Stimulated activated CD8-positive, alpha-beta memory T cell treated with anti-CD3 and anti-CD28 coated beads, Interleukin-7, amount 100 ng/mL, for 48 hours (primary cell): ENCODE measurements at regions not wholly inside any gene's neighbourhood (a gene's known extent, or its start where the extent isn't known, plus 50 kb on each side); places are given as distances from the start of the nearest gene placed in this dataset.
"Not testable (repeated sequence)": the region's sequence is repeated elsewhere in the genome, so short reads cannot be mapped to it uniquely, and the experiment has no call there.

Experiments
- DNase-seq, 2 donors: peaks; one replicate each; pipeline ENCODE4 v3.0.0-alpha.2; 2020; ENCODE audit warnings: low read depth in 1 of 2; ENCODE audit errors: extremely low read depth in 1 of 2

DNA sequence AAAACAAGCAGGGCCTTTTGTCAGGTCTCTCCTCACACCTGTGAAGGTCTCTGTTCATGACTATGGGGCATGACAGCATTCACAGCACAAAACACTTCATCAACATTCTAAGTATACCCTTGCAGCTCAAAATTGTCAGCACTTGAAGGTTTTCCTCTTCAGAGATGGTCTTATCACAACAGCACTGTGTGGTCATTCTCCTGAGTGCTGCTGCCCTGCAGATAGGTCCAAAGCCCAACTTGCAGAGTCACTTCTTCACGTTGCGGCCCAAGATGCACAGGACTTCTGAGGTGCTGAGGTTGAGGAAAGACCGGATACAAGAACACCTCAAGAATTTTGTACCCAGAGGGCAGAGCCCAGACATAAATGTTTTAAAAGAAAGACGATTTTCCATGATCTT is 574.5 kb downstream of the UQCRFS1 start:
- DNase-seq = no peak

DNA sequence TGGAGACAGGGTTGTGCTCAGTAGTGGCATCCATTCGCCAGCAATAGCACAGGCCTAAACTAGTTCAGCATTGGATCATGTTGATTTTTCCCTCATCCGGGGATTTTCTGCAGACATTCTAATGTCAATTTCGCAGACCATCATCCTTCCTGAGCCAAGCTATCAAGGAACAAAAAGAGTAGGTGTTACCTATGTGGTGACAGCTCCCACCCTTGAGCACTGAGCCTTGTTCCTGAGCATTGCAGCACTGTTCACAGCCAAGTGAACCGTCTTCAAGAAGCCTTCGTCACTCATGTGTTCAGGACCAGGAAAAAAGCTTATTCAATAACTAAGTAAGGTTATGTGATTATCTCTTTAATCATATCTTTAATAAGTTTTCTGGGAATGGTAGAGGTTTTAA is 576.2 kb downstream of the UQCRFS1 start:
- DNase-seq = no peak

DNA sequence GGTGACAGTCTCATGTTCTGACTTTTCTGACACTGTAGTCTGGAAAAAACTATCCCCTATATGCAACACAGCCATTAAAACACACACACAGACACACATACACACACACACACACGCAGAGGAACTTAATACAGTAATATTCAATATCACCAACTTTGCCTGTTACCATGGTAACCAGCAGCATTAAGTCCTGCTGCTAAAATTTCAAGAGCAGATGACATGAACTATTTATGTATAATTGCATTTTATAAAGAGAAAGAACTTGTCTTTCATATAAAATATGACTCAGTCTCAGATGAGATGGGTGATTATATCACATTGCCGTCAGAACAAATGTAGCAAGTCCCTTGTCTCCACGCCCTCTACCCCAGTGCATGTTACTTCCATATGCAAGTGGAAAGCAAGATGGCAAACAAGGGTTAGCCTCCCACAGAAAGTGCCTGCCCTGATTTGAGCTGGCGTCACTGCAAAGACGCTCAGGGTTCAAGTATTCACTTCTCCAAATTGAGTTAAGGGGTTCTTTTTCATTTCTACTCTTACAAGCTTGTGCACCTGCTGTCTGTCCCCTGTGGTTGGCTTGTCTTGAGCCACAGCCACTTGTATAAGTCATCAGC is 576.8 kb downstream of the UQCRFS1 start:
- DNase-seq = no peak

DNA sequence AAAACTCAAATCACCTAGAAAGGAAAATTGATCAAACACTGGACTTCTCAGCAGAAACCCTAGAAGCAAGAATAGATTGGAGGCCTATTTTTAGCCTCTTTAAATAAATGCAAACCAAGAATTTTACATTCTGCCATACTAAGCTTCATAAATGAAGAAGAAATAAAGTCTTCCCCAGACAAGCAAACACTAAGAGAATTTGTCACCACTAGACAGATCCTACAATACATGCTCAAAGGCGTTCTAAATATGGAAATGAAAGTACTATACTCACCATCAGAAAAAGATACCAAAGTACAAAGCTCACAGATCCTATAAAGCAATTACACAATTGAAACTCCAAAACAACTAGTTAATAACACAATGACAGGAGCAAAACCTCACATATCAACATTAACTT is 578.1 kb downstream of the UQCRFS1 start:
- no peak for DNase-seq

DNA sequence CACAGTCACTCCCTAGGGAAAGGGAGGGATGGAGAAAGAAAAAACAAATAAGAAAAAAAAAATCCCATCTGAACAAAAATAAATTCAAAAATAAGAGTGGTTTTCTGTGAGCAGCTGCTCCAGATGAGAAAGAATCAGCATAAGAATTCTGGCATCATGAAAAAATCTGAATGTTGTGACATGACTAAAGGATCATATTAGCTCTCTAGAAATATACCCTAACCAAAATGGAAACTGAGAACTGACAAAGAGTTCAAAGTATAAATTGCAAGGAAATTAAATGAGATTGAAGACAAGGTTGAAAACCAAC is 579.0 kb downstream of the UQCRFS1 start:
- DNase-seq = no peak

DNA sequence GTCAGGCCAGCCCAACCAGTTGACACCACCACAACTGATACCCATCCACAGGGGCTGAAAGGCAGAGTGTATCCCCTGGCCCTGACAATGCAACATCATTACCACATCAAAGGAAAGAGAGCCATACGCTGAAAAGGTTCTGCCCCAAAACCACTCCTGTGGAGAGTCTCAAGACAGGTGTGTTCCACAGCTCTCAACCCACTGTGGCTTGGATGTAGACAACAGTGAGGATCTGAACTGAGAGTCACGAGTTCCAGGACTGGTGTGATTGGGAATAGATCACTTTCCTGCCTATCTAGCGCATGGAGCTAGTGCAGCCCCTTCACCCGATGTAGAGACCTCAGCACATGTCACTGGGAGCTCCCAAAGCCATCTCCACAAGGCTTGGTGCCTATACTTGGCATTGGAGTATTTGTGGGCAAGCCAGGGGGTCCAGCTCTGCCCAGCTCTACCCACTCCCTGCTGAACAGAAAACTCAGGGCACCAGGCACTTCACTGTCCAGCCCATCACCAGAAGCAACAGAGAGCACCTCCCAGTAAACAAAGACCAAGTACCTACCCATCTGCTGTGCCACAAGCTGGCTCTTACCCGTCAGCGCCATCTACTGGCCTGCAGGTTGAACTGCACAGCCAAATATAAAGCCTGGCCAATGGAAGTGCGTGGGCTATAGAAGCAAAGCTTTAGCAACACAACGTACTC is 579.5 kb downstream of the UQCRFS1 start:
- peak; percentile 3 to 8 for DNase-seq

DNA sequence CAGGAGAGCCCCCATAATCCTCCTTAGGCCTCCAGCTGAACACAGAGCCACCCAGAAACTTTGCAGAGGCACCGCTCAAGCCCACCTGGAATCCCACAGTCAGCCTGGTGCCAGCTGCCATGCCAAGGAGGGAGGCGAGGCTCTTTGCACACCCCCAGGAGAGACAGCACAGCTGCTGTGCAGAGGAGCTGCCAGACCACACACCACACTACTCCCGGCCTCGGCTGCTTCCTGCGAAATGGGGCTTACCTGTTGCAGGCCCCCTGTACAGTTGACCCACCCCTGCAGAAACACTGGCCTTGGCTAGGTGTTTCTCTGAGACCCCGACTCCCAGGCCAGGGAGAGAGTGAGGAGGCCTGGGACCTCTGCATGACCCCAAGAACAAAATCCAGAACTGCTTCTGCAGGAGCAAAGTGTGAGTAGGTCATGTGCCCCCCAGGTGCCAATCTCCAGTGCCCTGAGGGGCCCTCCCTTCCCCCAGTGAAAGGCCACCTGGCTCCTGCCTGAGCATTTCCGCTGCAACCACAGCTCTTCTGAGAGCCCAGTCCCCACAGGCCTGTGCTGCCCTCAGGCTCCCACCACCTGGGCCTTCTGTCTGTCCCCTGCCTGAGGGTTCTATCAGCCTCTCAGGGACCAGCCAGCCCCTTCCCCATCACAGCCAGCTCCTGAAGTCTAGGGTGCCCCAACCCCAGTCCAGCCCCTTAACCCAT is 580.4 kb downstream of the UQCRFS1 start:
- no peak for DNase-seq

DNA sequence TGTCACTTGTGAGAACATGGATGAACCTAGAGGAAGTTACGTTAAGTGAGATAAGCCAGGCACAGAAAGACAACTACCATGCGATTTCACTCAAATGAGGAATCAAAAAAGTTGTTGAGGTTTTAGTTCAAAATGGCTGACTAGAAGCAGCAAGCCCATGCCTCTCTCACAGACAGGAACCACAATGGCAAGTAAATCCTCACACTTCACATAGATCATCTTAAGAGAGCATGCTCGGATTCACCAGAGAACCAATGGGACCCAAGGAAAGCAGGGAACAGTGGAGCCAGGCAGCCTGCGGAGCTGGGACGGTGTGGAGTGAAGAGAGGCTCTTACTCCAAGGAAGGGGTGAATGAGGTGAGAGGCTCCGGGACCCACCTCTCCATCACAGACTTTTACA is 581.0 kb downstream of the UQCRFS1 start:
- no peak for DNase-seq

DNA sequence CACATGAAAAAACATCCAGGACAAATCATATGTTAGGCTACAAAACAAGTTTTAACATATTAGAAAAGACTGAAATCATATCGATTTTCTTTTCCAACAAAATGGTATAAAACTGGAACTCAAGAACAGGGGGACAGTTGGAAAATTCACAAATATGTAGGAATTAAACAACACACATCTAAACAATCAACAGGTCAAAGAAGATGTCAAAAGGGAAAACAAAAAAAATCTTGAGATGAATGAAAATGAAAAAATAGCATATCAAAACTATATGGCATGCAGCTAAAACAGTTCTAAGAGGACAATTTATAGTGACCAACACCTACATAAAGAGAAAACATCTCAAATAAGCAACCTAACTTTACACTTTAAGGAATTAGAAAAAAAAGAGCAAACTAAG is 585.3 kb downstream of the UQCRFS1 start:
- no peak for DNase-seq

DNA sequence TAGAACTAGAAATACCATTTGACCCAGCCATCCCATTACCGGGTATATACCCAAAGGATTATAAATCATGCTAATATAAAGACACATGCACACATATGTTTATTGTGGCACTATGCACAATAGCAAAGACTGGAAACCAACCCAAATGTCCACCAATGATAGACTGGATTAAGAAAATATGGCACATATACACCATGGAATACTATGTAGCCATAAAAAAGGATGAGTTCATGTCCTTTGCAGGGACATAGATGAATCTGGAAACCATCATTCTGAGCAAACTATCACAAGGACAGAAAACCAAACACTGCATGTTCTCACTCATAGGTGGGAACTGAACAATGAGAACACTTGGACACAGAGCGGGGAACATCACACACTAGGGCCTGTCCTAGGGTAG is 586.5 kb downstream of the UQCRFS1 start:
- DNase-seq = not testable (repeated sequence)

DNA sequence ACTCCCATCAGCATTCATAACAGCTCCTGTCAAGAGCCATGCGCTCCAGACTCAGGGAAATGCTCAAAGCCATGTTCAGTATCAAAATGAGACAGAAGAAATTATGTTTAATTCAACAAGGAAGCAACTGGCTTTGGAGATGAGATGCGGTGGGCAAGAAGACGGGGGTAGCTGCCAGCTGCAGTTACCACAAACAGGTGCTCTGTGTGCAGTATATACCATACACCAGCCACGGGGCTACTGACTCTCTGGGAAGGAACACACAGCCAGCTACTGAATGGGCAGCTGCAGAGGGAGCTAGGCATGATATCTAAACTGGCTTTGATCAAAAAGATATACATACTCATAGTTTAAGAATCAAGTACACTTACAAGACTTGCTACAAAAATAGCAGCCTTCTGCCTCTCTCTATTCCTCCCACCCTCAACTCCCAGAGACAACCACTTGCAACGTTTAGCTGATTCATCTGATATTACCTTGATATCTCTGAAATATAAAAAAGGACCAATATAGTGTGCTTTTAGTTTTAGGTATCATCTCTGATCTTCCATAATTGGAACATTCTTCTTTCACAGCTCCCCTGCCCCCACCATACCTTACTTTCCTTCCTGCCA is 593.0 kb downstream of the UQCRFS1 start:
- DNase-seq = no peak

DNA sequence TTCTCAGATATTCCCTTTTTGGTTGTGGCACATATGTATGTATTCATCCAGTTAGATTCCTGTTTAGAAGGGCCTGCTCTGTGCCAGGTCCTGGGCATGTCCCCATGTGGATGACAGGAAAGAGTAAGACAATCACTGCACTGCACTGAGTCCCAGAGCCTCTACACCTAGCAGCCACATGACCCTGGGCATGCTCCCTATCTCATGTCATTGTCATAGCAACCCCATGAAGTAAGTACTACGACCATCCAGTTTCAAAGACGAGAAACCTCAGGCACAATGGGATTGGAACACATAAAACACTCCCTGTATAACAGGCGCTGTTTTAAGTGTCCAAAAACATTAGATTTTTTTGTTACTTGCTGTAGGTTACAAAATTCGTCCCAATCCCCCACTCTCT is 594.4 kb downstream of the UQCRFS1 start:
- DNase-seq = no peak

DNA sequence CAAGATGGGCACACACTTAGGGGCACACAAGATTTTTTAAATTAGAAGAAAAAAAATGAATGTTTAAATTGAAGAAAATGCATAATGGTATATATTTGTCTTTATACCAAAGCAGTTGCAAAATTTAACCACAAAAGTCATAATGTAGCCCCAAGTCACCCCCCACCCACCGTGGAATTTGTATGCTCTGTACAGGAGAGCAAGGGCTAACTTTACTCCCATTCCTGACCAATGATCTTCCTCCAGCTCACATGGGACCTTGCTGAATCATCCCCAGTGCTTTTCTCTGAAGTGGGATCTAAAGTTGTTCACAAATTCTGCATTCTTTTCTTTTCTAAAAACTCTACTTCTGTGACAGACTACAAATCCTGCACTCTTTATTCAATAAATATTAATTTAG is 597.0 kb downstream of the UQCRFS1 start:
- no peak for DNase-seq

DNA sequence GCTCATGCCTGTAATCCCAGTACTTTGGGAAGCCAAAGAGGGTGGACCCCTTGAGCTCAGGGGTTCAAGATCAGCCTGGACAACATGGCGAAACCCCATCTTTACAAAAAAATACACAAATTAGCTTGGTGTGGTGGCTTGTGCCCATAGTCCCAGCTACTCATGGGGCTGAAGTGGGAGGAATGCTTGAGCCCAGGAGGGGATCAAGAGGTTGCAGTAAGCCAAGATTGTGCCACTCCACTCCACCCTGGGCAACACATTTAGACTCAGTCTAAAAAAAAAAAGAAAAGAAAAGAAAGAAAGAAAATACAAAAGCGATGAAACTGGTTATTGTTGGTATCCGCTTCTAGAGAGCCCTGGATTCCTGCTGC is 597.4 kb downstream of the UQCRFS1 start:
- no peak for DNase-seq

DNA sequence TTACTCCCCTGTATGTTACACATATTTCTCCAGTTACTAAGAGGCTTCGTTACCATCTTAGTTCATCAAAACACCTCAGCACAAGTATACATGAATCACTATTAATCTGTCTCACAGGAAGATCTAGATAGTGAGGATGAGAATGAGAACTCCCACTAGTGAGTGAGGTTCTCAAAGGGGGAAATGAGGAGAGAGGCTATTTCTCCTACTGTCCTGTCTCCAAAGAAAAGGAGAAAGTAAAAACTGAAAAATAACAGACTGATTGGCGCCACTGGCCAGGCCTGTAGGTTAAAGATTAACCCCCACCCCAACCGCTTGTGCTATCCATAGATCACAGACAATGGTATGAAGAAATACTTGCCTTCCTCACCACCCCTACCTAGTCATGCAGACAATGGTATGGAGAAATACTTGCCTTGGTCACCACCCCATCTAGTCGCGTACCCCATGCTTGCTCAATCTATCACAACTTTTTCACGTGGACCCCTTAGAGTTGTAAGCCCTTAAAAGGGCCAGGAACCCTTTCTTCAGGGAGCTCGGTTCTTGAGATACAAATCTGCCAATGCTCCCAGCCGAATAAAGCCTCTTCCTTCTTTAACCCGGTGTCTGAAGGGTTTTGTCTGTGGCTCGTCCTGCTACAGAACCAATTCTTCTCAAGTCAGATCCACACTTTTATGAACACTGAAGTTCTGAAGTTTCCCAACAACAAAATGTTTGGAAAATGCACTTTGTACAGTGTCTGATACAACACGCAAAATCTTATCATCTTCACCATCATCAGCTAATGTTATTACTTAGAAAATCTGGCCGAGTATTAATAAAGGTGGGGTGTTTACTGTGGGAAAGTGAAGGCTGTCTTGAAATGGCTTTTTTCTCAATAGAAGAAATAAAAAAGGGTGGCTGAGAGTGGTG is 598.1 kb downstream of the UQCRFS1 start:
- no peak for DNase-seq

DNA sequence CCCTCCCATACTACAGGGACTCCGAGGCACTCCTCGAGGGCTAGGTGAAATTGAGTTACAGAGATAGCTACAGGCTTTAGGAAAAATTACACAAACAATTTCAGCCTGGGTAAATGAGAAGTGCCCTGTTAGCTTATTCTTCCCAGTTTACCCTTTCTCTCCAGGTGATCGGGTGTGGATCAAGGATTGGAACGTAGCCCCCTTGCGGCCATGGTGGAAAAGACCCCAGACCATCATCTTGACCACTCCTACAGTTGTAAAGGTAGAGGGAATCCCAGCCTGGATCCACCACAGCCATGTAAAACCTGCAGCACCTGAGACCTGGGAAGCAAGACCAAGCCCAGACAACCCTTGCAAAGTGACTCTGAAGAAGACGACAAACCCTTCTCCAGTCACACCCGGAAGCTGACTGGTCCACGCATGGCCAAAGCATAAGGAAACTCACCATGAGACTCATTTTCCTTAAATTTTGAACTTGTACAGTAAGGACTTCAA is 600.6 kb downstream of the UQCRFS1 start:
- DNase-seq = no peak

DNA sequence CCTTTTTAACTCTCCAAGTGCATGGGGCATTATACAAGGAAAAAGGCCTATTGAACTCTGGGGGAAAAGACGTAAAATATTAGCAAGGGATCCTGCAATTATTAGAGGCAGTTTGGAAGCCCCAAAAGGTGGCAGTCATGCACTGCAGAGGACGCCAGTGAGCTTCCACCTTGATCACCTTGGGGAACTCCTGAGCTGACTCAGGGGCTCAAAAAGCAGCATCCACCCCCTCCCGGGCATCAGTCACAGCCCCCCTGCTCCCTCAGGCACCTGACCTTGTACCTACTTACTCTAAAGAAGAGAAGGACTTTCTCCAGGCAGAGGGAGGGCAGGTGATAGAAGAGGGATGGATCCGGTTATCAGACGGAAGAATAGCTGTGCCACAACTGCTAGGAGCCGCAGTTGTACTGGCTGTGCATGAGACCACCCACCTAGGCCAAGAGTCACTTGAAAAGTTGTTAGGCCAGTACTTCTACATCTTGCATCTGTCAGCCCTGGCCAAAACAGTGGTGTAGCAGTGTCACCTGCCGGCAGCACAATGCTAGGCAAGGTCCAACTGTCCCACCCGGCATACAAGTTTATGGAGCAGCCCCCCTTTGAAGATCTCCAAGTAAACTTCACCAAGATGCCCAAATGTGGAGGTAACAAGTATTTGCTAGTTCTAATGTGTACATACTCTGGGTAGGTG is 601.6 kb downstream of the UQCRFS1 start:
- DNase-seq = not testable (repeated sequence)

DNA sequence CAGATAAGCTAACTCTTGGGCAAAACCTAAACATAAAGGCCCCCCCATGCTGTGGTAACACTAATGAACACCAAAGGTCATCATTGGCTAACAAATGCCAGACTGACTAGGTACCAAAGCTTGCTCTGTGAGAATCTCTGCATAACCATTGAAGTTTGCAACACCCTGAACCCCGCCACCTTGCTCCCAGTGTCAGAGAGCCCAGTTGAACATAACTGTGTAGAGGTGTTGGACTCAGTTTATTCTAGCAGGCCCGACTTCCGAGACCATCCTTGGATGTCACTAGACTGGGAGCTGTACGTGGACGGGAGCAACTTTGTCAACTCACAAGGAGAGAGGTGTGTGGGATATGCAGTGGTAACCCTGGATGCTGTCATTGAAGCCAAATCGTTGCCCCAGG is 602.2 kb downstream of the UQCRFS1 start:
- DNase-seq = no peak

DNA sequence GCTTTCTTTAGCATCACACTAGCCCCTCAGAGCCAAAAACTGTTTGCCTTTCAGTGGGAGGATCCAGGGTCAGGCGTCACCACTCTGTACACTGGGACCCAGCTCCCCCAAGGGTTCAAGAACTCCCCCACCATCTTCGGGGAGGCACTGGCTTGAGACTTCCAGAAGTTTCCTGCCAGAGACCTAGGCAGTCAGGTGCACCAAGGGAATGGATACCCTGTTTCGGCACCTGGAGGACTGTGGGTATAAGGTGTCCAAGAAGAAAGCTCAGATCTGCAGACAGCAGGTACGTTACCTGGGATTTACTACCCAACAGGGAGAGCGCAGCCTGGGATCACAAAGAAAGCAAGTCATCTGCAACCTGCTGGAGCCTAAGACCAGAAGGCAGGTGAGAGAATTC is 603.0 kb downstream of the UQCRFS1 start:
- DNase-seq = no peak

DNA sequence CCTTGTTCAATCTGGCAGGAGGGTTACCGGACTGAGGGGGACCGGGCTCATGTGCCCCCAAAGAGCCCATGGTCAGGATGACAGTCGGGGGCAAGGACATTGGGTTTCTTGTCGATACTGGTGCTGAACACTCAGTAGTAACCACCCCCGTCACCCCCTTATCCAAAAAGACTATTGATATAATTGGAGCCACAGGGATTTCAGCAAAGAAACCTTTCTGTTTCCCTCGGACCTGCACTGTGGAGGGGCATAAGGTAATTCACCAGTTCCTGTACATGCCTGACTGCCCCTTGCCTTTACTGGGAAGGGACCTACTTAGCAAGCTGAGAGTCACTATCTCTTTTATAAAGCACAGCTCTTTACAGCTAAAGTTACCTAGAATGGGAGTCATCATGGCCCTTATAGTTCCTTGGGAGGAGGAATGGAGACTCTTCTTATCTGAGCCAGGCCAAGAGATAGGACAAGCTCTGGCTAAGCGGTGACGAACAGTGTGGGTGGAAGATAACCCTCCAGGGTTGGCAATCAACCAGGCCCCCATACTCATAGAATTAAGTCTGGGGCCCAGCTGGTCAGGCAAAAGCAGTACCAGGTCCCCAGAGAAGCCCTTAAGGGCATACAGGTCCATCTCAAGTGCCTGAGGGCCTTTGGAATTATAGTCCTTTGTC is 603.7 kb downstream of the UQCRFS1 start:
- DNase-seq = no peak
